Natural killer cell (primary cell): ENCODE measurements at regions not wholly inside any gene's neighbourhood (a gene's known extent, or its start where the extent isn't known, plus 50 kb on each side); places are given as distances from the start of the nearest gene placed in this dataset.

Experiments
- ATAC-seq, 3 donors: fragments of 150-1000 bp in 2 of 3; fragments of 200-7000 bp in 1 of 3; cut with Tn5 transposase; 1 replicate in 1 of 3; 2 replicates in 2 of 3; pipeline ENCODE4 v1.10.0; 2021; ENCODE audit warnings: mild to moderate bottlenecking in 2 of 3, moderate library complexity in 2 of 3
- DNase-seq, 2 donors: peaks; one replicate each; pipeline versions ENCODE4 v3.0.0 to v3.0.0-alpha.2; 2013 to 2021; ENCODE audit warnings: mixed read lengths in 1 of 2
- H3K27ac ChIP-seq: one replicate; pipeline ENCODE4 v1.5.1; 2013; ENCODE audit warnings: mild to moderate bottlenecking, low read length
- H3K27me3 ChIP-seq: one replicate; pipeline ENCODE4 v1.6.1; 2013; ENCODE audit warnings: low read length; ENCODE audit not compliant: control insufficient read depth, insufficient read depth
- H3K36me3 ChIP-seq: one replicate; pipeline ENCODE4 v1.6.1; 2013; ENCODE audit warnings: low read length; ENCODE audit not compliant: control insufficient read depth, insufficient read depth
- H3K4me1 ChIP-seq: one replicate; pipeline ENCODE4 v1.6.1; 2013; ENCODE audit warnings: low read length; ENCODE audit not compliant: control insufficient read depth, insufficient read depth
- H3K4me3 ChIP-seq: one replicate; pipeline ENCODE4 v1.5.1; 2013; ENCODE audit warnings: low read length
- H3K9me3 ChIP-seq: one replicate; pipeline ENCODE4 v1.6.1; 2013; ENCODE audit warnings: low read length; ENCODE audit not compliant: control insufficient read depth, insufficient read depth
- H3K27ac Mint-ChIP-seq, 2 donors: one replicate each; pipeline ENCODE4 v1.8.0; 2022; ENCODE audit warnings: mild to moderate bottlenecking in 2 of 2, mixed read lengths in 2 of 2, moderate library complexity in 1 of 2
- H3K27me3 Mint-ChIP-seq, 2 donors: one replicate each; pipeline ENCODE4 v1.8.0; 2022; ENCODE audit warnings: low read depth in 2 of 2, mixed read lengths in 2 of 2
- H3K36me3 Mint-ChIP-seq: one replicate; pipeline ENCODE4 v1.8.0; 2022; ENCODE audit warnings: mixed read lengths
- H3K4me1 Mint-ChIP-seq, 2 donors: one replicate each; pipeline ENCODE4 v1.8.0; 2022; ENCODE audit warnings: mixed read lengths in 2 of 2
- H3K4me3 Mint-ChIP-seq: one replicate; pipeline ENCODE4 v1.8.0; 2022; ENCODE audit warnings: mild to moderate bottlenecking, moderate library complexity, mixed read lengths
- H3K9me3 Mint-ChIP-seq, 2 donors: one replicate each; pipeline ENCODE4 v1.8.0; 2022; ENCODE audit warnings: mixed read lengths in 2 of 2
- CTCF ChIP-seq: fragments of 200-600 bp; IDR thresholded peaks from one replicate; pipeline ENCODE4 v1.8.0; 2022; ENCODE audit warnings: antibody characterized with exemption
- whole genome bisulfite sequencing: methylation state at CpG from one replicate; pipeline ENCODE4 v1.1.7; 2013; ENCODE audit warnings: missing lambda C conversion rate; ENCODE audit not compliant: insufficient coverage; 5-methylcytosine and 5-hydroxymethylcytosine counted together
- intact Hi-C: fragments of 100-400 bp; cut with micrococcal nuclease; formaldehyde crosslinking; loops from one replicate; pipeline ENCODE4 v1.14.2; 2022

DNA sequence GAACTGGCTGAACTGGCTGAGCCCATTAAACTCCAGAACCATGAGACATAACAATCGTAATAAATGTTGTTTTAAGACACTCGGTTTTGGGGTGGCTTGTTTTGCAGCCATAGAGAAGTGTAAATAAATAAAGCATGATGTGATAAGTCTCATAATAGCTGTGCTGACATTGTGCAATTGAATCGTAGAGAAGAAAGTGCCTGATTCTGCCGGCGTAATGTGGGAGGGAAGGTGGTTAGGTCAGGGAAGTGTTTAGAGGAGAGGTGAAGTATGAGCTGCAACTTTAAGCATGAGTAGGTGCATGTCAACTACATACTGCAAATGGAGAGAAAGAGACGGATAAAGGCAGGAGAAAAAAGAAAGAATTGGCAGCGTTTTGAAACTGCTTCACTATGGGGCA lies 217.1 kb downstream of the BLID start:
- no peaks in the 10 kb centered on the region for H3K36me3 Mint-ChIP-seq
- Histone ChIP-seq H3K36me3 (no peaks in the 10 kb centered on the region), H3K4me1 (no peaks in the 10 kb centered on the region), H3K4me3 (no peak overlapping the region), H3K9me3 (no peaks in the 10 kb centered on the region), H3K27me3 (no peaks in the 10 kb centered on the region), H3K27ac (no peak overlapping the region)
- H3K9me3 Mint-ChIP-seq: peaks cover 0 to 2% of the 10 kb centered on the region in 2 donors
- H3K27ac Mint-ChIP-seq: no peak overlapping the region
- intact Hi-C loops: no loop called here
- ATAC-seq (no peak), DNase-seq (no peak)
- peaks cover 10 to 25% of the 10 kb centered on the region in 2 donors for H3K27me3 Mint-ChIP-seq
- peaks cover 0 to 4% of the 10 kb centered on the region in 2 donors for H3K4me1 Mint-ChIP-seq
- no peak overlapping the region for H3K4me3 Mint-ChIP-seq
- WGBS: 85% methylated on average over 7 of the region's 7 CpGs
- TF ChIP-seq CTCF: no peak

DNA sequence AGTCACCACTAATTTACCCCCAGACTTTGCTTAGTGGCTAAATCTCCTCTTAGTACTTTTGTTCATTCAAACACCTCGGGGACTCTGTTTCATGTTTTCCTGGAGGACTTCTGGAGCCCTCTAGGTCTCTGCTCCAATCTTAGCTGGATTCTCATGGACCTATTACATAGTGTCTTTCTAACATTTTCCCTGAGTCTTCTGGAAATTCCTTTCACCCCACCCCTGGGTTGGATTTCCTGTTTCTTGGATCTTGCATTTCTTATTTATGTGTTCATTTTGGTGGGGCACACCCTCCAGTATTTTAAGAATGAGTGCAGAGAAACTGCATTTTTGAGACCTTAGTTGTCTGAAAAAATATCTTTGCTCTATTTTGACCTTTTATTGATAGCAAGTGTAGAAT lies 220.1 kb downstream of the BLID start:
- H3K36me3 Mint-ChIP-seq: no peaks in the 10 kb centered on the region

GRCh38 chr11:121894581-121894980 lies 221.4 kb downstream of the BLID start:
- H3K4me1 ChIP-seq: no peaks in the 10 kb centered on the region

More for the DNA sequence above, 220.1 kb downstream of the BLID start:
- 86% methylated on average over 1 of the region's 1 CpG for WGBS
- no peak for DNase-seq
- no peak for ATAC-seq
- Mint-ChIP-seq H3K27ac (no peak overlapping the region), H3K4me3 (no peak overlapping the region), H3K9me3 (peaks cover 0 to 2% of the 10 kb centered on the region in 2 donors), H3K27me3 (peaks cover 10 to 30% of the 10 kb centered on the region in 2 donors), H3K4me1 (no peaks in the 10 kb centered on the region)
- H3K4me3 ChIP-seq: no peak overlapping the region
- H3K4me1 ChIP-seq: no peaks in the 10 kb centered on the region
- H3K27ac ChIP-seq: no peak overlapping the region
- TF ChIP-seq CTCF: no peak
- H3K9me3 ChIP-seq: no peaks in the 10 kb centered on the region
- H3K36me3 ChIP-seq: no peaks in the 10 kb centered on the region
- H3K27me3 ChIP-seq: no peaks in the 10 kb centered on the region
- intact Hi-C loops: no loop called here

More at GRCh38 chr11:121894581-121894980, 221.4 kb downstream of the BLID start:
- DNase-seq: no peak
- no peak for TF ChIP-seq CTCF
- no peaks in the 10 kb centered on the region for H3K27me3 ChIP-seq
- H3K9me3 ChIP-seq: no peaks in the 10 kb centered on the region
- H3K27ac ChIP-seq: no peak overlapping the region
- Mint-ChIP-seq H3K9me3 (peaks cover 0 to 2% of the 10 kb centered on the region in 2 donors), H3K4me3 (no peak overlapping the region), H3K27me3 (peaks cover 10 to 30% of the 10 kb centered on the region in 2 donors), H3K4me1 (no peaks in the 10 kb centered on the region), H3K27ac (no peak overlapping the region), H3K36me3 (no peaks in the 10 kb centered on the region)
- WGBS: 80% methylated on average over 3 of the region's 3 CpGs
- no peak overlapping the region for H3K4me3 ChIP-seq
- intact Hi-C loops: no loop called here
- no peak for ATAC-seq
- H3K36me3 ChIP-seq: no peaks in the 10 kb centered on the region
